ENCODE measurements at regions not wholly inside any gene's neighbourhood (a gene's known extent, or its start where the extent isn't known, plus 50 kb on each side); places are given as distances from the start of the nearest gene placed in this dataset.

DNA sequence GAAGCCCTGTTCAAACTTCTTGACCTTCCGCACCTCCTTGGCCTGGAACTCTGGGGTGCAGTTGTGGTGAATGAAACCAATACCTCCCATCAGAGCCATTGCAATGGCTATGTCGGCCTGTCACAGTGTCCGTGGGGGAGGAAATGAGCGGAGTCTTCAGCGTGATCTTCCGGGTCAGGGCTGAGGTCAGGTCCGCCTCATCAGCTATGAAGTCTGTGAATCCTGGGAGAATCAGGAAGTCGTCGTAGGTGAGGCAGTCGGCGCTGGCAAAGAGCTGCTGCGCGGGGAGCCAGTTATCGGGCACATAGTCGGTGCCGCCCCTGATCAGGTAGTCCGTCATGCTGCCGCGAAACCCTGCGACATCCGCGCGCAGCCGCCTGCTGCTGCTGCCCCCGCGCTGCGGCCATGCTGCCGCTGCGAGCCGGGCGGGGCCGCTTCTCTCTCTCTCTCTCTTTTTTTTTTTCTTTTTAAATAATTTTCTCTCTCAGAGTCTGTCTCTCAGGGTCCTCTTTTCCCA, 154.1 kb upstream of the ZSWIM2 start:
- peak in 1 of 2 donors; percentile 12 for DNase-seq

DNA sequence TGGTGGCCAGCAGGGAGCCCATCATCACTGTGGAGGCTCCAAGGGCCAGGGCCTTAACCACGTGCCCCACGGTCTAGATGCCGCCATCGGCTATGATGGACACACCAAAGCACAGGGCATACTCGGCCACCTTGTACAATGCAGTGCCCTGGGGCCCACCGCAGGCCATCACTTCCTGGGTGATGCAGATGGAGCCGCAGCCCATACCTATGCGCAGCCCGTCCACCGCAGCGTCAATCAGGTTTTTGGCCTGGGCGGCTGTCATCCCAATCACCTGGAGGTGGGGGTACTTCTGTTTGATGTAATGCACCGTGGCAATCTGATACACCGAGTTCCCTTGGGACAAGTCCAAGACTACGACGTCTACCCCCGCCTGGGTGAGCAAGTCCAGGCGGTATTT, 153.3 kb upstream of the ZSWIM2 start:
- Histone ChIP-seq H3K27me3 (ENCODE audit: control insufficient read depth in 3 of 3, insufficient read depth in 3 of 3, low read length in 3 of 3) (no peaks in the 10 kb centered on the region), H3K4me1 (ENCODE audit: control insufficient read depth in 3 of 3, insufficient read depth in 2 of 3, low read depth in 1 of 3, low read length in 2 of 3) (no peaks in the 10 kb centered on the region), H3K27ac (ENCODE audit: low read depth in 1 of 3, low read length in 2 of 3) (no peak overlapping the region), H3K4me3 (ENCODE audit: low read depth in 1 of 3, low read length in 3 of 3) (no peak overlapping the region), H3K36me3 (ENCODE audit: control insufficient read depth in 3 of 3, insufficient read depth in 2 of 3, low read depth in 1 of 3, low read length in 3 of 3) (no peaks in the 10 kb centered on the region), H3K9me3 (ENCODE audit: control insufficient read depth in 2 of 2, insufficient read depth in 1 of 2, low read depth in 1 of 2, low read length in 1 of 2) (peaks cover 0 to 15% of the 10 kb centered on the region in 2 donors)
- DNase-seq (no peak), FAIRE-seq (no peak)
- WGBS, 3 donors: 90 to 95% (median 91%) methylated on average over 18 of the region's 18 CpGs

More for the DNA sequence above, 154.1 kb upstream of the ZSWIM2 start:
- Histone ChIP-seq H3K4me3 (ENCODE audit: low read depth in 1 of 3, low read length in 3 of 3) (peak overlapping the region in 1 of 3 donors; percentile 35), H3K9me3 (ENCODE audit: control insufficient read depth in 2 of 2, insufficient read depth in 1 of 2, low read depth in 1 of 2, low read length in 1 of 2) (peaks cover 0 to 15% of the 10 kb centered on the region in 2 donors), H3K27ac (ENCODE audit: low read depth in 1 of 3, low read length in 2 of 3) (no peak overlapping the region), H3K36me3 (ENCODE audit: control insufficient read depth in 3 of 3, insufficient read depth in 2 of 3, low read depth in 1 of 3, low read length in 3 of 3) (no peaks in the 10 kb centered on the region), H3K27me3 (ENCODE audit: control insufficient read depth in 3 of 3, insufficient read depth in 3 of 3, low read length in 3 of 3) (no peaks in the 10 kb centered on the region), H3K4me1 (ENCODE audit: control insufficient read depth in 3 of 3, insufficient read depth in 2 of 3, low read depth in 1 of 3, low read length in 2 of 3) (no peaks in the 10 kb centered on the region)
- FAIRE-seq: no peak
- 81 to 85% (median 83%) methylated on average over 30 to 32 of the region's 32 CpGs for WGBS, 3 donors

DNA sequence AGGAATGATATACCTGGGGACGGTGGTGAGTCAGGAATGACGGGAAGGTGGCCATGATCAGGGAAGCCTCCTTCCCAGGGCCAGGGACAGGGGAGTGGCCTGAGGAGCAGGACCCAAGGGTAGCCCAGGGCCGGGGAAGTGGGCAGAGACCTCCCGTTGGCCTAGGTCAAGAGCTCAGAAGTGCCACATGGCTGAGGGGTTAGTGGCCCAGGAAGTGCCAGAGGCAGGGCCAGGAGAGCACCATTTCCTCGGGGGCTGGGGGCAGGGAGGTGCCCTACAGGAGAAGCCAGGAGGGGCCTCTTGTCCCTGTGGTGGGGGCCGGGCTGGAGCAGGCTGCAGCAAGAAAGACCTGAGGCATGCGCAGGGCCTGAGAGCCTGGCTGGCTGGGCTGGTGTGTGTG, 152.3 kb upstream of the ZSWIM2 start:
- Histone ChIP-seq H3K4me3 (ENCODE audit: low read depth in 1 of 3, low read length in 3 of 3) (no peak overlapping the region), H3K9me3 (ENCODE audit: control insufficient read depth in 2 of 2, insufficient read depth in 1 of 2, low read depth in 1 of 2, low read length in 1 of 2) (peaks cover 0 to 15% of the 10 kb centered on the region in 2 donors), H3K36me3 (ENCODE audit: control insufficient read depth in 3 of 3, insufficient read depth in 2 of 3, low read depth in 1 of 3, low read length in 3 of 3) (no peaks in the 10 kb centered on the region), H3K27ac (ENCODE audit: low read depth in 1 of 3, low read length in 2 of 3) (no peak overlapping the region), H3K27me3 (ENCODE audit: control insufficient read depth in 3 of 3, insufficient read depth in 3 of 3, low read length in 3 of 3) (no peaks in the 10 kb centered on the region), H3K4me1 (ENCODE audit: control insufficient read depth in 3 of 3, insufficient read depth in 2 of 3, low read depth in 1 of 3, low read length in 2 of 3) (no peaks in the 10 kb centered on the region)
- FAIRE-seq (no peak), DNase-seq (no peak)
- WGBS, 3 donors: 89 to 95% (median 92%) methylated on average over 7 of the region's 7 CpGs

DNA sequence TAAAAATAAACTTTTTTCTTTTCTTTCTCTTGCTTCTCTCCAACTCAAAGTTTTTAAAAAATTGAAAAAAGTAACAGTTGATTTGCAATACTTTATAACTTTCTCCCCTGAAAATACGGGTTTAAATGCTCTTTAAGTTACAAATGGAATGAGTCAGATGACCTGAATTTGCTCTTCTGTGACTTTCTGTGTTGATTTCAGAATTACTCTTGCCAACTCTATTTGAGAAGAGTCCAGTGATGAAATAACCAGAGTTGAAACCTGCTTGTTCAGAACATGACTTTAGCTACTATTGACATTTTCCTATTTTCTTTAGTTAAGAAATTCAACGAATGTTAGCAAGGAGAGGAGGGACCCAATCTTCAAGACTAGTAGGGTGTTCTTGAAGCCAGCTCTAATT, 146.1 kb upstream of the ZSWIM2 start:
- Histone ChIP-seq H3K4me3 (ENCODE audit: low read depth in 1 of 3, low read length in 3 of 3) (no peak overlapping the region), H3K4me1 (ENCODE audit: control insufficient read depth in 3 of 3, insufficient read depth in 2 of 3, low read depth in 1 of 3, low read length in 2 of 3) (no peaks in the 10 kb centered on the region), H3K27ac (ENCODE audit: low read depth in 1 of 3, low read length in 2 of 3) (no peak overlapping the region), H3K27me3 (ENCODE audit: control insufficient read depth in 3 of 3, insufficient read depth in 3 of 3, low read length in 3 of 3) (no peaks in the 10 kb centered on the region), H3K9me3 (ENCODE audit: control insufficient read depth in 2 of 2, insufficient read depth in 1 of 2, low read depth in 1 of 2, low read length in 1 of 2) (no peaks in the 10 kb centered on the region), H3K36me3 (ENCODE audit: control insufficient read depth in 3 of 3, insufficient read depth in 2 of 3, low read depth in 1 of 3, low read length in 3 of 3) (no peaks in the 10 kb centered on the region)
- no peak for FAIRE-seq
- DNase-seq: no peak
- 50 to 59% (median 51%) methylated on average over 2 of the region's 2 CpGs for WGBS, 3 donors

- no peak for FAIRE-seq
- Histone ChIP-seq H3K27me3 (ENCODE audit: control insufficient read depth in 3 of 3, insufficient read depth in 3 of 3, low read length in 3 of 3) (no peaks in the 10 kb centered on the region), H3K9me3 (ENCODE audit: control insufficient read depth in 2 of 2, insufficient read depth in 1 of 2, low read depth in 1 of 2, low read length in 1 of 2) (peaks cover 0 to 2% of the 10 kb centered on the region in 2 donors), H3K4me1 (ENCODE audit: control insufficient read depth in 3 of 3, insufficient read depth in 2 of 3, low read depth in 1 of 3, low read length in 2 of 3) (no peaks in the 10 kb centered on the region), H3K27ac (ENCODE audit: low read depth in 1 of 3, low read length in 2 of 3) (no peak overlapping the region), H3K36me3 (ENCODE audit: control insufficient read depth in 3 of 3, insufficient read depth in 2 of 3, low read depth in 1 of 3, low read length in 3 of 3) (no peaks in the 10 kb centered on the region), H3K4me3 (ENCODE audit: low read depth in 1 of 3, low read length in 3 of 3) (no peak overlapping the region)
- WGBS, 3 donors: 28 to 56% (median 41%) methylated on average over 2 of the region's 2 CpGs
- no peak for DNase-seq
These were observed 143.6 kb upstream of the ZSWIM2 start for GRCh38 chr2:186992597-186992996.

- Histone ChIP-seq H3K27me3 (ENCODE audit: control insufficient read depth in 3 of 3, insufficient read depth in 3 of 3, low read length in 3 of 3) (no peaks in the 10 kb centered on the region), H3K36me3 (ENCODE audit: control insufficient read depth in 3 of 3, insufficient read depth in 2 of 3, low read depth in 1 of 3, low read length in 3 of 3) (no peaks in the 10 kb centered on the region), H3K9me3 (ENCODE audit: control insufficient read depth in 2 of 2, insufficient read depth in 1 of 2, low read depth in 1 of 2, low read length in 1 of 2) (peaks cover 0 to 2% of the 10 kb centered on the region in 2 donors), H3K4me3 (ENCODE audit: low read depth in 1 of 3, low read length in 3 of 3) (no peak overlapping the region), H3K4me1 (ENCODE audit: control insufficient read depth in 3 of 3, insufficient read depth in 2 of 3, low read depth in 1 of 3, low read length in 2 of 3) (no peaks in the 10 kb centered on the region), H3K27ac (ENCODE audit: low read depth in 1 of 3, low read length in 2 of 3) (no peak overlapping the region)
- FAIRE-seq: no peak
- no peak for DNase-seq
- WGBS, 3 donors: 72 to 84% (median 79%) methylated on average over 4 of the region's 4 CpGs
These were observed 142.9 kb upstream of the ZSWIM2 start for GRCh38 chr2:186991766-186992417.

- H3K4me3 ChIP-seq (ENCODE audit: low read depth in 1 of 3, low read length in 3 of 3): no peak overlapping the region
- no peak for DNase-seq
- no peak for FAIRE-seq
- 69 to 79% (median 72%) methylated on average over 2 of the region's 2 CpGs for WGBS, 3 donors
- H3K9me3 ChIP-seq (ENCODE audit: control insufficient read depth in 2 of 2, insufficient read depth in 1 of 2, low read depth in 1 of 2, low read length in 1 of 2): peaks cover 0 to 13% of the 10 kb centered on the region in 2 donors
- no peaks in the 10 kb centered on the region for H3K36me3 ChIP-seq (ENCODE audit: control insufficient read depth in 3 of 3, insufficient read depth in 2 of 3, low read depth in 1 of 3, low read length in 3 of 3)
- no peak overlapping the region for H3K27ac ChIP-seq (ENCODE audit: low read depth in 1 of 3, low read length in 2 of 3)
- H3K4me1 ChIP-seq (ENCODE audit: control insufficient read depth in 3 of 3, insufficient read depth in 2 of 3, low read depth in 1 of 3, low read length in 2 of 3): no peaks in the 10 kb centered on the region
- H3K27me3 ChIP-seq (ENCODE audit: control insufficient read depth in 3 of 3, insufficient read depth in 3 of 3, low read length in 3 of 3): no peaks in the 10 kb centered on the region
These were observed 136.0 kb upstream of the ZSWIM2 start for GRCh38 chr2:186984966-186985365.

DNA sequence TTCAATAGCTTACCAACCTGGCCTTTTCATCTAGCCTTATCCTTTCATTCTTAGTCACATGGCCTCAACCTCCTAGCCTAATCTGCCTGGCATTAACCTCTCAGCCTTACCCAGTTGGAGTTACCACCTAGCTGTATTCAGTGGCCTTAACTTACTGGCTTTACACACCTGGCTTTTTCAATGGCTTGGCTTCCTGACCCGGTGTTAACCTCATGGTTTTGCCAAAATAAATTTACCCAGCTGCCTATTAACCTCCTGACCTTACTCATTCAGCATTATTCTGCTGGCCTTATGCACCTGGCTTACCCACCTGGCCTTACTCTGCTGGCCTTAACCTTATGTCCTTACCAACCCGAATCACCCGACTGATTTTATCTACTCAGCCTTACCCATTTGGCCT, 135.5 kb upstream of the ZSWIM2 start:
- WGBS, 3 donors: 81 to 90% (median 81%) methylated on average over 3 of the region's 3 CpGs
- Histone ChIP-seq H3K27me3 (ENCODE audit: control insufficient read depth in 3 of 3, insufficient read depth in 3 of 3, low read length in 3 of 3) (no peaks in the 10 kb centered on the region), H3K36me3 (ENCODE audit: control insufficient read depth in 3 of 3, insufficient read depth in 2 of 3, low read depth in 1 of 3, low read length in 3 of 3) (no peaks in the 10 kb centered on the region), H3K9me3 (ENCODE audit: control insufficient read depth in 2 of 2, insufficient read depth in 1 of 2, low read depth in 1 of 2, low read length in 1 of 2) (peaks cover 0 to 12% of the 10 kb centered on the region in 2 donors), H3K4me1 (ENCODE audit: control insufficient read depth in 3 of 3, insufficient read depth in 2 of 3, low read depth in 1 of 3, low read length in 2 of 3) (no peaks in the 10 kb centered on the region), H3K4me3 (ENCODE audit: low read depth in 1 of 3, low read length in 3 of 3) (no peak overlapping the region), H3K27ac (ENCODE audit: low read depth in 1 of 3, low read length in 2 of 3) (no peak overlapping the region)
- FAIRE-seq: no peak
- DNase-seq: no peak

Measured in small intestine (tissue), 7 donors.